SK-N-SH treated with all-trans-retinoic acid at 6 μM for 48 hours (cell line): ENCODE measurements at regions not wholly inside any gene's neighbourhood (a gene's known extent, or its start where the extent isn't known, plus 50 kb on each side); places are given as distances from the start of the nearest gene placed in this dataset.

Experiments
- ATAC-seq: fragments of 200-7000 bp; cut with Tn5 transposase; 3 replicates; pipeline ENCODE4 v1.9.1; 2020; ENCODE audit warnings: mild to moderate bottlenecking, moderate library complexity
- ARNTL ChIP-seq: fragments of 450-650 bp; formaldehyde crosslinking; IDR thresholded peaks from 2 replicates; pipeline ENCODE4 v1.5.0; 2020; ENCODE audit warnings: low read depth, mild to moderate bottlenecking, moderate library complexity, borderline replicate concordance
- BACH2 ChIP-seq: fragments of 250-450 bp; sonication (Bioruptor Pico); IDR thresholded peaks from 2 replicates; pipeline ENCODE4 v1.9.0; 2021; ENCODE audit warnings: mild to moderate bottlenecking, borderline replicate concordance
- ESRRG ChIP-seq: fragments of 250-450 bp; sonication (Bioruptor Pico); IDR thresholded peaks from 2 replicates; pipeline ENCODE4 v1.6.1; 2021; ENCODE audit warnings: mild to moderate bottlenecking
- GLIS3 ChIP-seq: fragments of 250-450 bp; sonication (Bioruptor Pico); IDR thresholded peaks from 2 replicates; pipeline ENCODE4 v1.5.0; 2020; ENCODE audit warnings: mild to moderate bottlenecking, moderate library complexity
- PPARA ChIP-seq: fragments of 250-450 bp; sonication (Bioruptor Pico); IDR thresholded peaks from 2 replicates; pipeline ENCODE4 v1.5.0; 2020; ENCODE audit warnings: mild to moderate bottlenecking, borderline replicate concordance
- RARB ChIP-seq: fragments of 250-450 bp; sonication (Bioruptor Pico); IDR thresholded peaks from 2 replicates; pipeline ENCODE4 v1.8.0; 2021; ENCODE audit warnings: mild to moderate bottlenecking, moderate library complexity
- SNAI2 ChIP-seq: fragments of 250-450 bp; sonication (Bioruptor Pico); IDR thresholded peaks from 2 replicates; pipeline ENCODE4 v1.5.0; 2020; ENCODE audit warnings: mild to moderate bottlenecking, moderate library complexity
- TOX ChIP-seq: fragments of 250-450 bp; sonication (Bioruptor Pico); IDR thresholded peaks from 2 replicates; pipeline ENCODE4 v1.8.0; 2021; ENCODE audit warnings: mild to moderate bottlenecking, moderate library complexity, borderline replicate concordance
- ZC3H10 ChIP-seq: fragments of 250-450 bp; sonication (Bioruptor Pico); IDR thresholded peaks from 2 replicates; pipeline ENCODE4 v1.5.1; 2021; ENCODE audit warnings: mild to moderate bottlenecking, moderate library complexity
- ZFP3 ChIP-seq: fragments of 250-450 bp; sonication (Bioruptor Pico); IDR thresholded peaks from 2 replicates; pipeline ENCODE4 v1.5.0; 2020; ENCODE audit warnings: mild to moderate bottlenecking, moderate library complexity
- ZFP30 ChIP-seq: fragments of 450-650 bp; formaldehyde crosslinking; IDR thresholded peaks from 2 replicates; pipeline ENCODE4 v1.5.0; 2022; ENCODE audit warnings: mild to moderate bottlenecking, moderate library complexity
- ZNF565 ChIP-seq: fragments of 450-650 bp; formaldehyde crosslinking; conservative IDR thresholded peaks from 2 replicates; pipeline ENCODE4 v1.5.0; 2020; ENCODE audit warnings: low read depth, mild to moderate bottlenecking, moderate library complexity
- ZNF70 ChIP-seq: fragments of 450-650 bp; formaldehyde crosslinking; IDR thresholded peaks from 2 replicates; pipeline ENCODE4 v1.5.0; 2020; ENCODE audit warnings: mild to moderate bottlenecking, moderate library complexity
- ZNF8 ChIP-seq: fragments of 450-650 bp; formaldehyde crosslinking; IDR thresholded peaks from 2 replicates; pipeline ENCODE4 v1.5.0; 2020; ENCODE audit warnings: mild to moderate bottlenecking, moderate library complexity
- TF ChIP-seq, protein P1 (sequence below): fragments of 250-450 bp; sonication (Bioruptor Pico); IDR thresholded peaks from 2 replicates; pipeline ENCODE4 v1.8.0; 2021; ENCODE audit warnings: low read depth, mild to moderate bottlenecking, moderate library complexity, borderline replicate concordance
- TF ChIP-seq, protein P2 (sequence below): fragments of 250-450 bp; sonication (Bioruptor Pico); IDR thresholded peaks from 2 replicates; pipeline ENCODE4 v1.5.1; 2020; ENCODE audit warnings: low read depth, mild to moderate bottlenecking, moderate library complexity
- TF ChIP-seq, protein P3 (sequence below): fragments of 250-450 bp; sonication (Bioruptor Pico); IDR thresholded peaks from 2 replicates; pipeline ENCODE4 v1.8.0; 2020; ENCODE audit warnings: mild to moderate bottlenecking, moderate library complexity, borderline replicate concordance
- TF ChIP-seq, protein P4 (sequence below): fragments of 250-450 bp; sonication (Bioruptor Pico); IDR thresholded peaks from 2 replicates; pipeline ENCODE4 v1.5.0; 2020; ENCODE audit warnings: mild to moderate bottlenecking, moderate library complexity
- TF ChIP-seq, protein P5 (sequence below): fragments of 250-450 bp; sonication (Bioruptor Pico); IDR thresholded peaks from 2 replicates; pipeline ENCODE4 v1.5.1; 2021; ENCODE audit warnings: mild to moderate bottlenecking, moderate library complexity

DNA sequence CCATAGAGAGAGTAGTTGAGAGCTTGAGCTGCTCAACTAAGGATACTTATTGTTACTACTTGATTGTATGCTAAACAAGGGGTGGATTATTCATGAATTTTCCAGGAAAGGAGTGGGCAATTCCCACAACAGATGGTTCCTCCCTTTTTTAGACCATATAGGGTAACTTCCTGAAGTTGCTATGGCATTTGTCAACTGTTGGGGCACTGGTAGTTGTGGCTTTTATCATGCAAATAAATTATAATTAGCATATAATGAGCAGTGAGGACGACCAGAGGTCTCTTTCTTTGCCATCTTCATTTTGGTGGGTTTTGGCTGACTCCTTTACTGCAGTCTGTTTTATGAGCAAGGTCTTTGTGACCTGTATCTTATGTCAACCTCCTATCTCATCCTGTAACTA, 1403.5 kb upstream of the PABPC4L start:
- TF ChIP-seq ARNTL (CRISPR knock-in tag), result no peak
- no peak for TF ChIP-seq ZC3H10
- TF ChIP-seq SNAI2 (CRISPR knock-in tag), result no peak
- TF ChIP-seq RARB (CRISPR knock-in tag), result no peak
- TF ChIP-seq, protein P1, sequence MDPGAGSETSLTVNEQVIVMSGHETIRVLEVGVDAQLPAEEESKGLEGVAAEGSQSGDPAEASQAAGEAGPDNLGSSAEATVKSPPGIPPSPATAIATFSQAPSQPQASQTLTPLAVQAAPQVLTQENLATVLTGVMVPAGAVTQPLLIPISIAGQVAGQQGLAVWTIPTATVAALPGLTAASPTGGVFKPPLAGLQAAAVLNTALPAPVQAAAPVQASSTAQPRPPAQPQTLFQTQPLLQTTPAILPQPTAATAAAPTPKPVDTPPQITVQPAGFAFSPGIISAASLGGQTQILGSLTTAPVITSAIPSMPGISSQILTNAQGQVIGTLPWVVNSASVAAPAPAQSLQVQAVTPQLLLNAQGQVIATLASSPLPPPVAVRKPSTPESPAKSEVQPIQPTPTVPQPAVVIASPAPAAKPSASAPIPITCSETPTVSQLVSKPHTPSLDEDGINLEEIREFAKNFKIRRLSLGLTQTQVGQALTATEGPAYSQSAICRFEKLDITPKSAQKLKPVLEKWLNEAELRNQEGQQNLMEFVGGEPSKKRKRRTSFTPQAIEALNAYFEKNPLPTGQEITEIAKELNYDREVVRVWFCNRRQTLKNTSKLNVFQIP (CRISPR knock-in tag), result no peak
- TF ChIP-seq ZFP3 (CRISPR knock-in tag), result no peak
- TF ChIP-seq, protein P2, sequence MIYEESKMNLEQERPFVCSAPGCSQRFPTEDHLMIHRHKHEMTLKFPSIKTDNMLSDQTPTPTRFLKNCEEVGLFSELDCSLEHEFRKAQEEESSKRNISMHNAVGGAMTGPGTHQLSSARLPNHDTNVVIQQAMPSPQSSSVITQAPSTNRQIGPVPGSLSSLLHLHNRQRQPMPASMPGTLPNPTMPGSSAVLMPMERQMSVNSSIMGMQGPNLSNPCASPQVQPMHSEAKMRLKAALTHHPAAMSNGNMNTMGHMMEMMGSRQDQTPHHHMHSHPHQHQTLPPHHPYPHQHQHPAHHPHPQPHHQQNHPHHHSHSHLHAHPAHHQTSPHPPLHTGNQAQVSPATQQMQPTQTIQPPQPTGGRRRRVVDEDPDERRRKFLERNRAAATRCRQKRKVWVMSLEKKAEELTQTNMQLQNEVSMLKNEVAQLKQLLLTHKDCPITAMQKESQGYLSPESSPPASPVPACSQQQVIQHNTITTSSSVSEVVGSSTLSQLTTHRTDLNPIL (CRISPR knock-in tag), result no peak
- TF ChIP-seq, protein P3, sequence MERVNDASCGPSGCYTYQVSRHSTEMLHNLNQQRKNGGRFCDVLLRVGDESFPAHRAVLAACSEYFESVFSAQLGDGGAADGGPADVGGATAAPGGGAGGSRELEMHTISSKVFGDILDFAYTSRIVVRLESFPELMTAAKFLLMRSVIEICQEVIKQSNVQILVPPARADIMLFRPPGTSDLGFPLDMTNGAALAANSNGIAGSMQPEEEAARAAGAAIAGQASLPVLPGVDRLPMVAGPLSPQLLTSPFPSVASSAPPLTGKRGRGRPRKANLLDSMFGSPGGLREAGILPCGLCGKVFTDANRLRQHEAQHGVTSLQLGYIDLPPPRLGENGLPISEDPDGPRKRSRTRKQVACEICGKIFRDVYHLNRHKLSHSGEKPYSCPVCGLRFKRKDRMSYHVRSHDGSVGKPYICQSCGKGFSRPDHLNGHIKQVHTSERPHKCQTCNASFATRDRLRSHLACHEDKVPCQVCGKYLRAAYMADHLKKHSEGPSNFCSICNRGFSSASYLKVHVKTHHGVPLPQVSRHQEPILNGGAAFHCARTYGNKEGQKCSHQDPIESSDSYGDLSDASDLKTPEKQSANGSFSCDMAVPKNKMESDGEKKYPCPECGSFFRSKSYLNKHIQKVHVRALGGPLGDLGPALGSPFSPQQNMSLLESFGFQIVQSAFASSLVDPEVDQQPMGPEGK (CRISPR knock-in tag), result no peak
- no peak for TF ChIP-seq ZNF565 (CRISPR knock-in tag)
- TF ChIP-seq, protein P4, sequence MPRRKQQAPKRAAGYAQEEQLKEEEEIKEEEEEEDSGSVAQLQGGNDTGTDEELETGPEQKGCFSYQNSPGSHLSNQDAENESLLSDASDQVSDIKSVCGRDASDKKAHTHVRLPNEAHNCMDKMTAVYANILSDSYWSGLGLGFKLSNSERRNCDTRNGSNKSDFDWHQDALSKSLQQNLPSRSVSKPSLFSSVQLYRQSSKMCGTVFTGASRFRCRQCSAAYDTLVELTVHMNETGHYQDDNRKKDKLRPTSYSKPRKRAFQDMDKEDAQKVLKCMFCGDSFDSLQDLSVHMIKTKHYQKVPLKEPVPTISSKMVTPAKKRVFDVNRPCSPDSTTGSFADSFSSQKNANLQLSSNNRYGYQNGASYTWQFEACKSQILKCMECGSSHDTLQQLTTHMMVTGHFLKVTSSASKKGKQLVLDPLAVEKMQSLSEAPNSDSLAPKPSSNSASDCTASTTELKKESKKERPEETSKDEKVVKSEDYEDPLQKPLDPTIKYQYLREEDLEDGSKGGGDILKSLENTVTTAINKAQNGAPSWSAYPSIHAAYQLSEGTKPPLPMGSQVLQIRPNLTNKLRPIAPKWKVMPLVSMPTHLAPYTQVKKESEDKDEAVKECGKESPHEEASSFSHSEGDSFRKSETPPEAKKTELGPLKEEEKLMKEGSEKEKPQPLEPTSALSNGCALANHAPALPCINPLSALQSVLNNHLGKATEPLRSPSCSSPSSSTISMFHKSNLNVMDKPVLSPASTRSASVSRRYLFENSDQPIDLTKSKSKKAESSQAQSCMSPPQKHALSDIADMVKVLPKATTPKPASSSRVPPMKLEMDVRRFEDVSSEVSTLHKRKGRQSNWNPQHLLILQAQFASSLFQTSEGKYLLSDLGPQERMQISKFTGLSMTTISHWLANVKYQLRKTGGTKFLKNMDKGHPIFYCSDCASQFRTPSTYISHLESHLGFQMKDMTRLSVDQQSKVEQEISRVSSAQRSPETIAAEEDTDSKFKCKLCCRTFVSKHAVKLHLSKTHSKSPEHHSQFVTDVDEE (CRISPR knock-in tag), result no peak
- no peak for TF ChIP-seq GLIS3 (CRISPR knock-in tag)
- TF ChIP-seq ZNF70 (CRISPR knock-in tag), result no peak
- ATAC-seq, result no peak

DNA sequence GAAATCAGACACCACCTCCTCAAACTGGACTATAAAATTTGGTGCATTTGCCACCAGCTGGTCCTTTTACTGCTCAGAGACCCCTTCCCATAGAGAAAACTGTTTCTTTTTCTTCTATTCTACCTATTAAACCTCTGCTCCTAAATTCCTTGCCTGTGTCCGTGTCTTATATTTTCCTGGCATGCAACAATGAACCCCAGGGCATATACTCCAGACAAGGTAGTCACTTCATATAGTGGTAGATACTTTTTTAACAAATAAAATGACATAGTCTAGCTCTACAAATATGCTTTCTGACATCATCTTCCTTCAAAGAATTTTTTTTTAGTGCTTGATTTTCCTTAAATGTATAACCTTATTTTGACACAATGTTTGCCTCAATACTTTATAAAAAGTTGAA, 1402.9 kb upstream of the PABPC4L start:
- TF ChIP-seq SNAI2 (CRISPR knock-in tag) (no peak), TOX (CRISPR knock-in tag) (no peak), ARNTL (CRISPR knock-in tag) (no peak), BACH2 (CRISPR knock-in tag) (no peak)
- no peak for ATAC-seq

DNA sequence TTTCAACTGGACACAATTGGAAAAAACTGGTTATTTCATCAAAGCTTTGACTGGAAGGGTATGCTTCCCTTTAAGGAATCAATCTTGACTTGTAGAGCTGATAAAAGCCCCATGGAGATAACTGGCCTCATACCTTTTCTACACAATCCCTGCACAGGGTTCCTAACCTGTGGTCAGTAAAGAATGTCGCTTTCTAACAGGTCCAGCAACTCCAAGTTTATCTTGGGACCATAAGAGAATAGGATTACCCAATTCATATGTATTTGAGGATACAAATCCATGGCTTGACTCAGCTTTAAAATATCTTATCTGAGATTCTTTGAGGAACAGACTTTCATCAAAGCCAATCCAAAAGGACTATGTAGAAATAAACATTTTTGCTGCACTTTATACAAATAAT, 1399.8 kb upstream of the PABPC4L start:
- ATAC-seq, result no peak
- no peak for TF ChIP-seq SNAI2 (CRISPR knock-in tag)
- no peak for TF ChIP-seq ZFP3 (CRISPR knock-in tag)
- TF ChIP-seq ARNTL (CRISPR knock-in tag), result no peak
- TF ChIP-seq ESRRG (CRISPR knock-in tag), result no peak
- no peak for TF ChIP-seq ZNF70 (CRISPR knock-in tag)
- no peak for TF ChIP-seq PPARA
- TF ChIP-seq, protein P2 (CRISPR knock-in tag), result no peak
- TF ChIP-seq, protein P5, sequence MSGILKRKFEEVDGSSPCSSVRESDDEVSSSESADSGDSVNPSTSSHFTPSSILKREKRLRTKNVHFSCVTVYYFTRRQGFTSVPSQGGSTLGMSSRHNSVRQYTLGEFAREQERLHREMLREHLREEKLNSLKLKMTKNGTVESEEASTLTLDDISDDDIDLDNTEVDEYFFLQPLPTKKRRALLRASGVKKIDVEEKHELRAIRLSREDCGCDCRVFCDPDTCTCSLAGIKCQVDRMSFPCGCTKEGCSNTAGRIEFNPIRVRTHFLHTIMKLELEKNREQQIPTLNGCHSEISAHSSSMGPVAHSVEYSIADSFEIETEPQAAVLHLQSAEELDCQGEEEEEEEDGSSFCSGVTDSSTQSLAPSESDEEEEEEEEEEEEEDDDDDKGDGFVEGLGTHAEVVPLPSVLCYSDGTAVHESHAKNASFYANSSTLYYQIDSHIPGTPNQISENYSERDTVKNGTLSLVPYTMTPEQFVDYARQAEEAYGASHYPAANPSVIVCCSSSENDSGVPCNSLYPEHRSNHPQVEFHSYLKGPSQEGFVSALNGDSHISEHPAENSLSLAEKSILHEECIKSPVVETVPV (CRISPR knock-in tag), result no peak
- TF ChIP-seq BACH2 (CRISPR knock-in tag), result no peak
- TF ChIP-seq GLIS3 (CRISPR knock-in tag), result no peak
- TF ChIP-seq, protein P4 (CRISPR knock-in tag), result no peak
- TF ChIP-seq, protein P3 (CRISPR knock-in tag), result no peak
- no peak for TF ChIP-seq RARB (CRISPR knock-in tag)
- TF ChIP-seq ZFP30 (CRISPR knock-in tag), result no peak
- TF ChIP-seq ZNF8, result no peak
